ENCODE measurements at regions not wholly inside any gene's neighbourhood (a gene's known extent, or its start where the extent isn't known, plus 50 kb on each side); places are given as distances from the start of the nearest gene placed in this dataset.
"Not testable (repeated sequence)": the region's sequence is repeated elsewhere in the genome, so short reads cannot be mapped to it uniquely, and the experiment has no call there.

- H3K27ac Mint-ChIP-seq; H3K4me3 Mint-ChIP-seq; H3K36me3 Mint-ChIP-seq (ENCODE audit: low read depth); DNase-seq; intact Hi-C loops (cut with micrococcal nuclease); CTCF ChIA-PET; H3K4me1 Mint-ChIP-seq (ENCODE audit: low read depth); H3K27me3 Mint-ChIP-seq (ENCODE audit: low read depth); H3K9me3 Mint-ChIP-seq: not testable (repeated sequence)
These were observed 89.4 kb downstream of the DDX11 start for GRCh38 chr12:31162896-31163560.

GRCh38 chr12:31174293-31174692, 100.6 kb downstream of the DDX11 start:
- H3K9me3 Mint-ChIP-seq; H3K4me3 Mint-ChIP-seq; H3K36me3 Mint-ChIP-seq (ENCODE audit: low read depth); DNase-seq; H3K27me3 Mint-ChIP-seq (ENCODE audit: low read depth); H3K27ac Mint-ChIP-seq; intact Hi-C loops (cut with micrococcal nuclease); H3K4me1 Mint-ChIP-seq (ENCODE audit: low read depth): not testable (repeated sequence)
- CTCF ChIA-PET, result interaction anchor here (0.7 kb wide), 1 partner anchor 228 kb away, joined by 4 read pairs; no protein-coding TSS in a partner anchor

- intact Hi-C loops (cut with micrococcal nuclease); DNase-seq; H3K9me3 Mint-ChIP-seq; H3K27ac Mint-ChIP-seq; CTCF ChIA-PET; H3K36me3 Mint-ChIP-seq (ENCODE audit: low read depth); H3K27me3 Mint-ChIP-seq (ENCODE audit: low read depth); H3K4me3 Mint-ChIP-seq: not testable (repeated sequence)
- peaks cover 10% of the 10 kb centered on the region for H3K4me1 Mint-ChIP-seq (ENCODE audit: low read depth)
These were observed 103.9 kb downstream of the DDX11 start for GRCh38 chr12:31177514-31177913.

DNA sequence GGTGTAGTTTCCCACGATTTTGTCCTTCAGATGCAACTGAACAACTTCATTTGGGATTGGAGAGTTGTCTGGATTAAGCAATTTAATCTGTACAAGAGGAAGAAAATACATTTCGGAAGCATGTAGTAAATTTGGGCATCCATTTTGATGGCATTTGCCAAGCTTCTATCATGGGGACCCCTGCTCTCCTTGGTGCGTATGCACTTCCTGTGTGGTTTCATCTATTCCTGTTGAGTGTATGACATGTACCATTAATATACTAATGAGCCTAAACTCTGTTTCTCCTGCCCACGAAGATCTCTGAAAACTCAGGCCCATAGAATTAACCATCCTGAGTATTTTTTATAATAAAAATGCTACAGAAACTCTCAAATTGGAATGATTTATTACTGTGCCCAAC, 105.2 kb downstream of the DDX11 start:
- H3K4me3 Mint-ChIP-seq; DNase-seq; H3K27me3 Mint-ChIP-seq (ENCODE audit: low read depth); CTCF ChIA-PET; intact Hi-C loops (cut with micrococcal nuclease); H3K9me3 Mint-ChIP-seq; H3K36me3 Mint-ChIP-seq (ENCODE audit: low read depth); H3K27ac Mint-ChIP-seq: not testable (repeated sequence)
- H3K4me1 Mint-ChIP-seq (ENCODE audit: low read depth), result peaks cover 10% of the 10 kb centered on the region

DNA sequence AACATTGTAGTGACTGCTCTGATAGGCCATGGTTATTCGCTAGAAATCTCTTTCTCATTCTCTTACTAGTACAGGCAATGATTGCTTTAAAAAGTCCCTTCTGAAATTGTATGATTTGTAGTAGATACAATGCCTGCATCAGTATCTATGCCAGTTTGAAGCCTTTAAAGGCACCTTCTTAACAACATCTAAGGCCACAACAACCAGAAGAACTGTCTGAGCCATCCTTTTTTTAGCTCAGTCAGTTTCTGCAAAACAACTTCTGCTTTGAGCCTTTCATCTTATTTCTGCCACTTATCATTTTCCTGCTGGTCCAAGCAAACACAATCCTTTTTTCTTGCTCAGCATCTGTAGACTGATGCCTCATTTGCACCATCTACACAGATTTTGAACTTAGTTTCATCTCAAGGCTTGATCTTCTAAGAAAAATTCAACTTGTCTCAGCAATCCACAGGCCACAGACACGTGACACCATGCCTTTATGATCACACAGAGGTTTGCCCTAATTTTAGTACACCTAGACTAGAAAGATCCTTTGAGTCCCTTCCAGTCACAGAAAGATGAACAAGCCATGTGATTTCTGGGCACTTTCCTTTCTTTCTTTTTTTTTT, 106.1 kb downstream of the DDX11 start:
- intact Hi-C loops (cut with micrococcal nuclease); H3K36me3 Mint-ChIP-seq (ENCODE audit: low read depth); H3K9me3 Mint-ChIP-seq; H3K4me3 Mint-ChIP-seq; CTCF ChIA-PET; H3K27ac Mint-ChIP-seq; DNase-seq; H3K27me3 Mint-ChIP-seq (ENCODE audit: low read depth): not testable (repeated sequence)
- peaks cover 10% of the 10 kb centered on the region for H3K4me1 Mint-ChIP-seq (ENCODE audit: low read depth)

- intact Hi-C loops (cut with micrococcal nuclease); DNase-seq; H3K4me3 Mint-ChIP-seq; H3K27ac Mint-ChIP-seq; H3K36me3 Mint-ChIP-seq (ENCODE audit: low read depth); H3K9me3 Mint-ChIP-seq; CTCF ChIA-PET; H3K27me3 Mint-ChIP-seq (ENCODE audit: low read depth): not testable (repeated sequence)
- H3K4me1 Mint-ChIP-seq (ENCODE audit: low read depth), result peaks cover 10% of the 10 kb centered on the region
These were observed 108.9 kb downstream of the DDX11 start for GRCh38 chr12:31182571-31182970.

DNA sequence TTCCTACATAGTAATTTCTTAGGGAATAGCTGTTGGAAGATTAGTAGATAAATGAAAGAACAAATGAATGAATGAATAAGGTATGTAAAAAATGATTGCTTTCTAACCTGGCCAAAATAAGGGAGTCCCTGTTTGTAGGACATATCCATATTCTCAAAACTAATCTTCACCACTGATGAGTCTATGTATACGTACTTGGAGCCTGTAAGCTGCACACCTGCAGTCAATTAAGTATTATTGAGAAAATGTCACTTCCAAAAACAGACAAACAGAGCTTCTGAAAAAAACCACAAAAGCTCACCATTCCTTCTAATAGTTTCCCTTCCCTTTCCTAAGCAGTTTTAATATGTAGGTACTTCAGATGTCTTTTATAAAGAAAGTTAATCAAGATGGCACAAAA, 109.4 kb downstream of the DDX11 start:
- intact Hi-C loops (cut with micrococcal nuclease); H3K9me3 Mint-ChIP-seq; DNase-seq; H3K27ac Mint-ChIP-seq; H3K36me3 Mint-ChIP-seq (ENCODE audit: low read depth); CTCF ChIA-PET; H3K27me3 Mint-ChIP-seq (ENCODE audit: low read depth); H3K4me3 Mint-ChIP-seq: not testable (repeated sequence)
- H3K4me1 Mint-ChIP-seq (ENCODE audit: low read depth), result peaks cover 10% of the 10 kb centered on the region

DNA sequence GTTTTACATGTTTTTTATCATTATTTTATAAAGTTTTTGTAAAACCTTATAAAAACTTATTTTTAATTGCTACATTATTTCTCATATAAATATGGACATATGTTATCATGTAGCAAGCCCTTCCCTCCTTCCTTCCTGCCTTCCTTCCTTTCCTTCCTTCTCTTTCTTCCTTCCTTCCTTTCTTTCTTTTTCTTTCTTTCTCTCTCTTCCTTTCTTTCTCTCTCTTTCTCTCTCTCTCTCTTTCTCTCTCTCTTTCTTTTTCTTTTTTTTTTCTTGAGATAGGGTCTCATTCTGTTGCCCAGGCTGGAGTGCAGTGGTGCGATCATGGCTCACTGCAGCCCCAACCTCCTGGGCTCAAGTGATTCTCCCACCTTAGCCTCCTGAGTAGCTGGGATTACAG, 110.2 kb downstream of the DDX11 start:
- H3K27me3 Mint-ChIP-seq (ENCODE audit: low read depth); H3K27ac Mint-ChIP-seq; intact Hi-C loops (cut with micrococcal nuclease); H3K36me3 Mint-ChIP-seq (ENCODE audit: low read depth); H3K4me1 Mint-ChIP-seq (ENCODE audit: low read depth); H3K4me3 Mint-ChIP-seq; CTCF ChIA-PET; DNase-seq; H3K9me3 Mint-ChIP-seq: not testable (repeated sequence)

GRCh38 chr12:31184667-31185066, 111.0 kb downstream of the DDX11 start:
- DNase-seq; H3K27ac Mint-ChIP-seq; H3K4me3 Mint-ChIP-seq; CTCF ChIA-PET; intact Hi-C loops (cut with micrococcal nuclease); H3K4me1 Mint-ChIP-seq (ENCODE audit: low read depth); H3K36me3 Mint-ChIP-seq (ENCODE audit: low read depth); H3K9me3 Mint-ChIP-seq; H3K27me3 Mint-ChIP-seq (ENCODE audit: low read depth): not testable (repeated sequence)

- H3K36me3 Mint-ChIP-seq (ENCODE audit: low read depth); H3K27ac Mint-ChIP-seq; H3K4me3 Mint-ChIP-seq; DNase-seq; H3K4me1 Mint-ChIP-seq (ENCODE audit: low read depth); intact Hi-C loops (cut with micrococcal nuclease); H3K9me3 Mint-ChIP-seq: not testable (repeated sequence)
- peaks cover 13% of the 10 kb centered on the region for H3K27me3 Mint-ChIP-seq (ENCODE audit: low read depth)
- CTCF ChIA-PET, result interaction anchor here (0.7 kb wide), 1 partner anchor 40 kb away, joined by 3 read pairs; no protein-coding TSS in a partner anchor
These were observed 119.0 kb downstream of the DDX11 start for GRCh38 chr12:31192689-31193088.

GRCh38 chr12:31195620-31196019, 122.0 kb downstream of the DDX11 start:
- H3K4me3 Mint-ChIP-seq; H3K9me3 Mint-ChIP-seq; H3K4me1 Mint-ChIP-seq (ENCODE audit: low read depth); CTCF ChIA-PET; DNase-seq; H3K36me3 Mint-ChIP-seq (ENCODE audit: low read depth); H3K27ac Mint-ChIP-seq; intact Hi-C loops (cut with micrococcal nuclease): not testable (repeated sequence)
- peaks cover 19% of the 10 kb centered on the region for H3K27me3 Mint-ChIP-seq (ENCODE audit: low read depth)

GRCh38 chr12:31199476-31199875, 125.8 kb downstream of the DDX11 start:
- H3K36me3 Mint-ChIP-seq (ENCODE audit: low read depth); DNase-seq; H3K9me3 Mint-ChIP-seq; CTCF ChIA-PET; intact Hi-C loops (cut with micrococcal nuclease); H3K27ac Mint-ChIP-seq; H3K4me3 Mint-ChIP-seq: not testable (repeated sequence)
- Mint-ChIP-seq H3K27me3 (ENCODE audit: low read depth) (peaks cover 27% of the 10 kb centered on the region), H3K4me1 (ENCODE audit: low read depth) (peaks cover 13% of the 10 kb centered on the region)

- intact Hi-C loops (cut with micrococcal nuclease), result loop anchor here (10.0 kb wide), 3 partner anchors 127 to 763 kb away; partner anchors contain the start of genes DDX11 and IPO8
- no peak overlapping the region for H3K27ac Mint-ChIP-seq
- DNase-seq, result no peak
- CTCF ChIA-PET, result no interaction called here
- H3K36me3 Mint-ChIP-seq (ENCODE audit: low read depth), result no peaks in the 10 kb centered on the region
- peaks cover 23% of the 10 kb centered on the region for H3K4me1 Mint-ChIP-seq (ENCODE audit: low read depth)
- peaks cover 24% of the 10 kb centered on the region for H3K27me3 Mint-ChIP-seq (ENCODE audit: low read depth)
- no peak overlapping the region for H3K4me3 Mint-ChIP-seq
- no peaks in the 10 kb centered on the region for H3K9me3 Mint-ChIP-seq
These were observed 124.6 kb downstream of the SINHCAF start for GRCh38 chr12:31201382-31201781.
